A549 (cell line): ENCODE measurements at regions not wholly inside any gene's neighbourhood (a gene's known extent, or its start where the extent isn't known, plus 50 kb on each side); places are given as distances from the start of the nearest gene placed in this dataset.

Experiments
- BHLHE40 ChIP-seq: IDR thresholded peaks from 2 replicates; pipeline ENCODE4 v1.6.1; 2012; ENCODE audit warnings: low read depth, low read length, inconsistent platforms
- CTCF ChIP-seq: fragments of >200 bp; sonication (Bioruptor Twin); formaldehyde crosslinking; IDR thresholded peaks from 3 replicates; pipeline ENCODE4 v1.5.1; 2016
- EP300 ChIP-seq, 2 experiments: fragments of >200 bp; sonication (Bioruptor Twin); formaldehyde crosslinking; IDR thresholded peaks; 2 replicates in 1 of 2; 3 replicates in 1 of 2; pipeline ENCODE4 v1.6.1; 2016 to 2017
- NR3C1 ChIP-seq: fragments of >200 bp; sonication (Bioruptor Twin); formaldehyde crosslinking; IDR thresholded peaks from 3 replicates; pipeline ENCODE4 v1.6.1; 2017
- POLR2A ChIP-seq: IDR thresholded peaks from 2 replicates; pipeline ENCODE4 v1.6.1; 2012; ENCODE audit warnings: mild to moderate bottlenecking, low read length
- RCOR1 ChIP-seq: fragments of 150-350 bp; IDR thresholded peaks from 2 replicates; pipeline ENCODE4 v1.6.1; 2014; ENCODE audit warnings: antibody characterized with exemption, low read length, low read depth
- RNF2 ChIP-seq: fragments of 200-600 bp; sonication (generic); IDR thresholded peaks from 2 replicates; pipeline ENCODE4 v1.6.1; 2016; ENCODE audit warnings: low read depth, mild to moderate bottlenecking, antibody characterized with exemption, moderate library complexity, borderline replicate concordance

- no peak for TF ChIP-seq EP300 (IDR thresholded peaks at IDR 0.05)
- TF ChIP-seq NR3C1, result no peak
- no peak for TF ChIP-seq CTCF
- TF ChIP-seq POLR2A, result no peak
- TF ChIP-seq RNF2, result no peak
- no peak for TF ChIP-seq BHLHE40
- TF ChIP-seq RCOR1, result no peak
Measured at GRCh38 chr2:220743203-220743602, 828.9 kb downstream of the EPHA4 start.
